HG02763 (cell line): ENCODE measurements at regions not wholly inside any gene's neighbourhood (a gene's known extent, or its start where the extent isn't known, plus 50 kb on each side); places are given as distances from the start of the nearest gene placed in this dataset.
A peak's percentile ranks its signal among the peaks of the same experiment; 100 is the strongest.
"Not testable (repeated sequence)": the region's sequence is repeated elsewhere in the genome, so short reads cannot be mapped to it uniquely, and the experiment has no call there.

Experiments used
- ATAC-seq: cut with Tn5 transposase; IDR thresholded peaks from one replicate; pipeline ENCODE4 v1.9.1; 2021; ENCODE audit warnings: mild to moderate bottlenecking, moderate library complexity; ENCODE audit not compliant: unreplicated experiment

- ATAC-seq: no peak
Observed at GRCh38 chr2:34785206-34785785, 1186.2 kb upstream of the FAM98A start.

- ATAC-seq: no peak
Observed at GRCh38 chr2:34784701-34785100, 1185.6 kb upstream of the FAM98A start.

GRCh38 chr2:34750742-34751141 lies 1151.6 kb upstream of the FAM98A start:
- not testable (repeated sequence) for ATAC-seq

- ATAC-seq: no peak
Observed at GRCh38 chr2:34747643-34748042, 1148.5 kb upstream of the FAM98A start.

- no peak for ATAC-seq
Observed at GRCh38 chr2:34738691-34739090, 1139.6 kb upstream of the FAM98A start.

GRCh38 chr2:34737146-34737545 lies 1138.0 kb upstream of the FAM98A start:
- no peak for ATAC-seq

GRCh38 chr2:34736482-34736881 lies 1137.4 kb upstream of the FAM98A start:
- no peak for ATAC-seq

- no peak for ATAC-seq
Observed at GRCh38 chr2:34734662-34735061, 1135.6 kb upstream of the FAM98A start.

- no peak for ATAC-seq
Observed at GRCh38 chr2:34734042-34734441, 1134.9 kb upstream of the FAM98A start.

GRCh38 chr2:34731292-34731691 lies 1132.2 kb upstream of the FAM98A start:
- no peak for ATAC-seq

- ATAC-seq: no peak
Observed at GRCh38 chr2:34729845-34730244, 1130.7 kb upstream of the FAM98A start.

- no peak for ATAC-seq
Observed at GRCh38 chr2:34724107-34724506, 1125.0 kb upstream of the FAM98A start.

GRCh38 chr2:34723683-34724082 lies 1124.6 kb upstream of the FAM98A start:
- no peak for ATAC-seq

- ATAC-seq: no peak
Observed at GRCh38 chr2:34719206-34719605, 1120.1 kb upstream of the FAM98A start.

GRCh38 chr2:34705551-34706247 lies 1106.6 kb upstream of the FAM98A start:
- ATAC-seq: peak; percentile 50

GRCh38 chr2:34703292-34703691 lies 1104.2 kb upstream of the FAM98A start:
- no peak for ATAC-seq

- not testable (repeated sequence) for ATAC-seq
Observed at GRCh38 chr2:34702391-34702790, 1103.3 kb upstream of the FAM98A start.

GRCh38 chr2:34677591-34677990 lies 1078.5 kb upstream of the FAM98A start:
- ATAC-seq: not testable (repeated sequence)

- peak; percentile 42 for ATAC-seq
Observed at GRCh38 chr2:34677119-34677531, 1078.0 kb upstream of the FAM98A start.

- ATAC-seq: no peak
Observed at GRCh38 chr2:34670482-34670881, 1071.4 kb upstream of the FAM98A start.

GRCh38 chr2:34666821-34667220 lies 1067.7 kb upstream of the FAM98A start:
- no peak for ATAC-seq

GRCh38 chr2:34664266-34664665 lies 1065.2 kb upstream of the FAM98A start:
- no peak for ATAC-seq

- no peak for ATAC-seq
Observed at GRCh38 chr2:34663314-34663713, 1064.2 kb upstream of the FAM98A start.
